ENCODE measurements at regions not wholly inside any gene's neighbourhood (a gene's known extent, or its start where the extent isn't known, plus 50 kb on each side); places are given as distances from the start of the nearest gene placed in this dataset.

DNA sequence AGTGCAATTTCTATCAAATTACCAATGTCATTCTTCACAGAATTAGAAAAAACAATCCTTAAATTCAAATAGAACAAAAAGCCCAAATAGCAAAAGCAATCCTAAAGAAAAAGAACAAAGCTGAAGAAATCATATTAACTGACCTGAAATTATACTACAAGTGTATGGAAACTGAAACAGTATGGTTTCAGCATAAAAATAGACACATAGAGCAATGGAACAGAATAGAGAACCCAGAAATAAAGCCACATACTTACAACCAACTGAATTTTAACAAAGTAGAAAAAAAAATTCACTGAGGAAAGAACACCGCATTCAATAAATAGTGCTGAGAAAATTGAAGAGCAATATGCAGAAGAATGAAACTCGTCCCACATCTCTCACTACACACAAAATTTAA is 142.0 kb upstream of the CHRM2 start:
- peaks cover 16% of the 10 kb centered on the region for H3K9me3 Mint-ChIP-seq (ENCODE audit: low read depth, unreplicated experiment)
- TF ChIP-seq, protein P1, sequence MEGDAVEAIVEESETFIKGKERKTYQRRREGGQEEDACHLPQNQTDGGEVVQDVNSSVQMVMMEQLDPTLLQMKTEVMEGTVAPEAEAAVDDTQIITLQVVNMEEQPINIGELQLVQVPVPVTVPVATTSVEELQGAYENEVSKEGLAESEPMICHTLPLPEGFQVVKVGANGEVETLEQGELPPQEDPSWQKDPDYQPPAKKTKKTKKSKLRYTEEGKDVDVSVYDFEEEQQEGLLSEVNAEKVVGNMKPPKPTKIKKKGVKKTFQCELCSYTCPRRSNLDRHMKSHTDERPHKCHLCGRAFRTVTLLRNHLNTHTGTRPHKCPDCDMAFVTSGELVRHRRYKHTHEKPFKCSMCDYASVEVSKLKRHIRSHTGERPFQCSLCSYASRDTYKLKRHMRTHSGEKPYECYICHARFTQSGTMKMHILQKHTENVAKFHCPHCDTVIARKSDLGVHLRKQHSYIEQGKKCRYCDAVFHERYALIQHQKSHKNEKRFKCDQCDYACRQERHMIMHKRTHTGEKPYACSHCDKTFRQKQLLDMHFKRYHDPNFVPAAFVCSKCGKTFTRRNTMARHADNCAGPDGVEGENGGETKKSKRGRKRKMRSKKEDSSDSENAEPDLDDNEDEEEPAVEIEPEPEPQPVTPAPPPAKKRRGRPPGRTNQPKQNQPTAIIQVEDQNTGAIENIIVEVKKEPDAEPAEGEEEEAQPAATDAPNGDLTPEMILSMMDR (IDR thresholded peaks at IDR 0.05; ENCODE audit: unreplicated experiment) = no peak
- H3K4me3 Mint-ChIP-seq (ENCODE audit: low read depth, unreplicated experiment) = no peak overlapping the region
- CTCF ChIA-PET = no interaction called here
- DNase-seq = no peak
- no peaks in the 10 kb centered on the region for H3K36me3 Mint-ChIP-seq (ENCODE audit: insufficient read depth, unreplicated experiment)
- BruUV-seq (replicated peaks) = no TSS peak
- intact Hi-C loops (cut with micrococcal nuclease; ENCODE audit: unreplicated experiment) = no loop called here
- H3K27me3 Mint-ChIP-seq (ENCODE audit: unreplicated experiment) = no peaks in the 10 kb centered on the region
- H3K4me1 Mint-ChIP-seq (ENCODE audit: low read depth, unreplicated experiment) = no peaks in the 10 kb centered on the region
- no peak overlapping the region for H3K27ac Mint-ChIP-seq (ENCODE audit: unreplicated experiment)

DNA sequence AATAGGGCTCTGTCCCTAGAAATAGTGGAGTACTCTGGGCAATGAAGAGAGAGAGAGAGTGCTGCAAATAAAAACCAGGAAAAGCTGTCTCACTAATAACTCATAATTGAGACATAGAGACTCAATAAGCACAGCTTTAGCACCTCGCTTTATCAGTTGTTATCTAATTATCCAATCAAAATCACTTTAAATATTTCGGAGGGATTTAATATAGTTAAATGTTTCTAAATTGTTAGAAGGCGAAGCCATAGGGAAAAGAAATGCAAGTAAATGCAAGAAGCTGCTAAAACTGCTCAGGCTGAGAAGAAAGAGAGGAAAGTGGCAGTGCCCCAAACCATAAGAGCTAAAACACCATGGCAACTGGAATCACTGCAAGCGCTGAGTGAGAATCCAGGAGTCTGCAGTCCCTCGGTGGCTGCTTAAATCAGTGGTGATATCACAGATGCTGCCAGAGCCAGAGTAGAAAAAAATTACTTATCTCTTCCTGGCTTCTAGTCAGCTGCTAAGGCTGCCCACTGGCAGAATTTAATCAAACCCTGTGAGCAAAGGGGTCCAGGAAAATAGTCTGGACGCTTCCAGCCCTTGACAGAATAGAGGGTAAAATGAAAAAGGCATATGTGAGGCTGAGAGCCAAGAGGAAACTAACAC is 150.4 kb upstream of the CHRM2 start:
- no TSS peak for BruUV-seq (replicated peaks)
- intact Hi-C loops (cut with micrococcal nuclease; ENCODE audit: unreplicated experiment) = no loop called here
- H3K9me3 Mint-ChIP-seq (ENCODE audit: low read depth, unreplicated experiment) = peaks cover 7% of the 10 kb centered on the region

DNA sequence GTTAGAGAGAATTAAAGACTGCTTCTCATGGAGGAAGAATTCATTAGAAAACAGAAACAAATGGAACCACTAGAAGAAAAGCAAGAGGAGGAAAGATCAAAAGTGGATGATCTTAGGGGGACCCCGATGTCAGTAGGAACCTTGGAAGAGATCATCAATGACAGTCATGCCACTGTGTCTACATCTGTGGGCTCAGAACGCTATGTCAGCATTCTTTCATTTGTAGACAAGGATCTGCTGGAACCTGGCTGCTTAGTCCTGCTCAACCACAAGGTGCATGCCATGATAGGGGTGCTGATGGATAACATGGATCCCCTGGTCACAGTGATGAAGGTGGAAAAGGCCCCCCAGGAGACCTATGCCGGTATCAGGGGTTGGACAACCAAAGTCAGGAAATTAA is 154.4 kb upstream of the CHRM2 start:
- Mint-ChIP-seq H3K9me3 (ENCODE audit: low read depth, unreplicated experiment) (peaks cover 17% of the 10 kb centered on the region), H3K4me1 (ENCODE audit: low read depth, unreplicated experiment) (no peaks in the 10 kb centered on the region), H3K36me3 (ENCODE audit: insufficient read depth, unreplicated experiment) (no peaks in the 10 kb centered on the region), H3K4me3 (ENCODE audit: low read depth, unreplicated experiment) (no peak overlapping the region), H3K27me3 (ENCODE audit: unreplicated experiment) (no peaks in the 10 kb centered on the region), H3K27ac (ENCODE audit: unreplicated experiment) (no peak overlapping the region)
- CTCF ChIA-PET = no interaction called here
- intact Hi-C loops (cut with micrococcal nuclease; ENCODE audit: unreplicated experiment) = no loop called here
- TF ChIP-seq, protein P1 (IDR thresholded peaks at IDR 0.05; ENCODE audit: unreplicated experiment) = no peak
- no peak for DNase-seq
- no TSS peak for BruUV-seq (replicated peaks)

More for the DNA sequence above, 150.4 kb upstream of the CHRM2 start:
- no peaks in the 10 kb centered on the region for H3K27me3 Mint-ChIP-seq (ENCODE audit: unreplicated experiment)
- no peak overlapping the region for H3K4me3 Mint-ChIP-seq (ENCODE audit: low read depth, unreplicated experiment)
- CTCF ChIA-PET = interaction anchor here (0.6 kb wide), 1 partner anchor 288 kb away, joined by 3 read pairs; no protein-coding TSS in a partner anchor
- DNase-seq = no peak
- no peak overlapping the region for H3K27ac Mint-ChIP-seq (ENCODE audit: unreplicated experiment)
- H3K4me1 Mint-ChIP-seq (ENCODE audit: low read depth, unreplicated experiment) = no peaks in the 10 kb centered on the region
- H3K36me3 Mint-ChIP-seq (ENCODE audit: insufficient read depth, unreplicated experiment) = no peaks in the 10 kb centered on the region
- TF ChIP-seq, protein P1 (IDR thresholded peaks at IDR 0.05; ENCODE audit: unreplicated experiment) = no peak

DNA sequence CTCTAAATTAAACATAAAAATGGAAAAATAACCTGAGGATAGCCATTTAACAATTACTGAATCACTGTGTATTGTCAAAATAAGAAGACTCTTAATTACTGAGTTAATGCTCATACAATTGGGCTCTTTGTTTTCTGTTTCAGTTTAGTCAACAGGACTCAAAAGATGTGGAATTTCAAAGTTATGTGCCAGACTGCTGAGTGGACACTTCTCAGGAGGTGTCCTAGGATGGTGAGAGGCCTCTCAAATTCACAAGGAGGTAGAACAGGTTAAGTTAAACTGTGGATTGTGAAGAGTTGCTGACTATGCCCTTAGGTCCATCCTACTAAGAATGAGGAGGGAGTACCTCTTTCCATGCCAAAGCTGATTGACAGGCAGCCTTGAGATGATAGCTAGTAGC is 157.7 kb upstream of the CHRM2 start:
- DNase-seq = no peak
- no peak overlapping the region for H3K27ac Mint-ChIP-seq (ENCODE audit: unreplicated experiment)
- intact Hi-C loops (cut with micrococcal nuclease; ENCODE audit: unreplicated experiment) = no loop called here
- H3K27me3 Mint-ChIP-seq (ENCODE audit: unreplicated experiment) = no peaks in the 10 kb centered on the region
- TF ChIP-seq, protein P1 (IDR thresholded peaks at IDR 0.05; ENCODE audit: unreplicated experiment) = no peak
- no peaks in the 10 kb centered on the region for H3K36me3 Mint-ChIP-seq (ENCODE audit: insufficient read depth, unreplicated experiment)
- BruUV-seq (replicated peaks) = no TSS peak
- peaks cover 14% of the 10 kb centered on the region for H3K9me3 Mint-ChIP-seq (ENCODE audit: low read depth, unreplicated experiment)
- no peak overlapping the region for H3K4me3 Mint-ChIP-seq (ENCODE audit: low read depth, unreplicated experiment)
- CTCF ChIA-PET = interaction anchor here (0.6 kb wide), 1 partner anchor 8 kb away, joined by 4 read pairs; no protein-coding TSS in a partner anchor
- no peaks in the 10 kb centered on the region for H3K4me1 Mint-ChIP-seq (ENCODE audit: low read depth, unreplicated experiment)
